ENCODE measurements at regions not wholly inside any gene's neighbourhood (a gene's known extent, or its start where the extent isn't known, plus 50 kb on each side); places are given as distances from the start of the nearest gene placed in this dataset.

GRCh38 chr4:71275004-71275403 is 63.8 kb upstream of the SLC4A4 start:
- TF ChIP-seq EZH2 (IDR thresholded peaks at IDR 0.05; ENCODE audit: low read length, missing control alignments): no peak
- TF ChIP-seq, protein P1, sequence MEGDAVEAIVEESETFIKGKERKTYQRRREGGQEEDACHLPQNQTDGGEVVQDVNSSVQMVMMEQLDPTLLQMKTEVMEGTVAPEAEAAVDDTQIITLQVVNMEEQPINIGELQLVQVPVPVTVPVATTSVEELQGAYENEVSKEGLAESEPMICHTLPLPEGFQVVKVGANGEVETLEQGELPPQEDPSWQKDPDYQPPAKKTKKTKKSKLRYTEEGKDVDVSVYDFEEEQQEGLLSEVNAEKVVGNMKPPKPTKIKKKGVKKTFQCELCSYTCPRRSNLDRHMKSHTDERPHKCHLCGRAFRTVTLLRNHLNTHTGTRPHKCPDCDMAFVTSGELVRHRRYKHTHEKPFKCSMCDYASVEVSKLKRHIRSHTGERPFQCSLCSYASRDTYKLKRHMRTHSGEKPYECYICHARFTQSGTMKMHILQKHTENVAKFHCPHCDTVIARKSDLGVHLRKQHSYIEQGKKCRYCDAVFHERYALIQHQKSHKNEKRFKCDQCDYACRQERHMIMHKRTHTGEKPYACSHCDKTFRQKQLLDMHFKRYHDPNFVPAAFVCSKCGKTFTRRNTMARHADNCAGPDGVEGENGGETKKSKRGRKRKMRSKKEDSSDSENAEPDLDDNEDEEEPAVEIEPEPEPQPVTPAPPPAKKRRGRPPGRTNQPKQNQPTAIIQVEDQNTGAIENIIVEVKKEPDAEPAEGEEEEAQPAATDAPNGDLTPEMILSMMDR (conservative IDR thresholded peaks at IDR 0.05 in 1 of 2, IDR thresholded peaks at IDR 0.05 in 1 of 2; ENCODE audit: low read depth in 1 of 2, low read length in 2 of 2): no peak
